Right cardiac atrium (tissue), 5 donors: ENCODE measurements at regions not wholly inside any gene's neighbourhood (a gene's known extent, or its start where the extent isn't known, plus 50 kb on each side); places are given as distances from the start of the nearest gene placed in this dataset.

Experiments
- ATAC-seq, 2 donors: fragments of 200-7000 bp; cut with Tn5 transposase; one replicate each; pipeline versions ENCODE4 v1.8.0 to v1.9.1; 2020; ENCODE audit warnings: moderate library complexity in 2 of 2, mild to moderate bottlenecking in 1 of 2
- DNase-seq, 3 donors: peaks; one replicate each; pipeline ENCODE4 v3.0.0-alpha.2; 2020
- H3K27ac ChIP-seq: one replicate; pipeline ENCODE4 v1.5.1; 2013; ENCODE audit warnings: mild to moderate bottlenecking, low read length, control low read depth, moderate library complexity
- H3K27me3 ChIP-seq: one replicate; pipeline ENCODE4 v1.6.1; 2013; ENCODE audit not compliant: control insufficient read depth, insufficient read depth
- H3K4me1 ChIP-seq: one replicate; pipeline ENCODE4 v1.6.1; 2013; ENCODE audit warnings: low read length; ENCODE audit not compliant: control insufficient read depth, insufficient read depth
- H3K4me3 ChIP-seq: one replicate; pipeline ENCODE4 v1.5.1; 2013; ENCODE audit warnings: low read length, control low read depth
- H3K9me3 ChIP-seq: one replicate; pipeline ENCODE4 v1.6.1; 2013; ENCODE audit warnings: low read length; ENCODE audit not compliant: control insufficient read depth
- WGBS: extraction: QIAGEN DNeasy Blood & Tissue Kit; methylation state at CpG from one replicate; pipeline ENCODE4 v1.1.7; 2013; 5-methylcytosine and 5-hydroxymethylcytosine counted together
- intact Hi-C, 4 donors: fragments of 100-400 bp; cut with DNase I; formaldehyde crosslinking; loops; one replicate each; pipeline versions ENCODE4 v1.11.0 to v1.14.0; 2022 to 2023
- donor health status: healthy with polysubstance abuse.
- donor health status: DM: no; HTN: yes; CAD: no.
- donor health status: DM: no; HTN: no; CAD: no.
- donor health status: DM: no; HTN: yes; CAD: no; lungs with severe emphysema.
- donor health status: DM: yes; HTN: yes; CAD: no.

- no peaks in the 10 kb centered on the region for H3K4me1 ChIP-seq
- H3K27me3 ChIP-seq, result no peaks in the 10 kb centered on the region
- H3K9me3 ChIP-seq, result no peaks in the 10 kb centered on the region
- H3K27ac ChIP-seq, result no peak overlapping the region
- DNase-seq, result peak in 1 of 3 donors; percentile 65
- ATAC-seq, result peak in 1 of 2 donors; percentile 11
- H3K4me3 ChIP-seq, result no peak overlapping the region
- intact Hi-C loops, result no loop called here
- WGBS, result 48% methylated on average over 2 of the region's 2 CpGs
Measured at GRCh38 chr5:133817456-133817855, 151.0 kb downstream of the C5orf15 start.

DNA sequence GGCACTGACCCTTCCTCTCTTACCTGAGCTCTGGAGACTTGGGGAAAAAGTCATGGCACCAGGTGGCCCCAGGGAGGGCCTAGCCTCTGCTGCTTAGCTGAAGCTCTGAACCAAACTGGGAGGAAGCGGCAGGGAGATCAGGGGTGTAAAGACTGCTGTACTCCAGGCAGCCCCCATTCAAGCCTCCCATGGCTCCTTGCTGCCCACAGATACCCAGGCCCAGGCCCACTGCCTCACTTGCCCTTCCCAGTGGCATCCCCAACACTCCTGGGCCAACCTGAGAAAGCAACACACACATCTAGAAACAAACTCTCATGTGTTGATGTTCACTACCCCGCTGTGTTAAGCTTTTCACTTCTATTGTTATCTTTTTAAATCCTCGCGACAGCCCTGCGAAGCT lies 151.6 kb downstream of the C5orf15 start:
- H3K4me1 ChIP-seq, result no peaks in the 10 kb centered on the region
- no peak overlapping the region for H3K4me3 ChIP-seq
- intact Hi-C loops, result no loop called here
- peak overlapping the region; percentile 22 for H3K27ac ChIP-seq
- 96% methylated on average over 5 of the region's 5 CpGs for WGBS
- DNase-seq (no peak), ATAC-seq (no peak)
- H3K27me3 ChIP-seq, result no peaks in the 10 kb centered on the region
- H3K9me3 ChIP-seq, result no peaks in the 10 kb centered on the region

GRCh38 chr5:133814152-133814551 lies 154.3 kb downstream of the C5orf15 start:
- Histone ChIP-seq H3K27ac (no peak overlapping the region), H3K9me3 (no peaks in the 10 kb centered on the region), H3K4me3 (no peak overlapping the region), H3K4me1 (no peaks in the 10 kb centered on the region), H3K27me3 (no peaks in the 10 kb centered on the region)
- intact Hi-C loops, result no loop called here
- 22% methylated on average over 8 of the region's 8 CpGs for WGBS
- ATAC-seq (no peak), DNase-seq (no peak)

- intact Hi-C loops, result no loop called here
- H3K4me1 ChIP-seq, result no peaks in the 10 kb centered on the region
- ATAC-seq (no peak), DNase-seq (no peak)
- H3K27me3 ChIP-seq, result no peaks in the 10 kb centered on the region
- no peak overlapping the region for H3K27ac ChIP-seq
- H3K9me3 ChIP-seq, result no peaks in the 10 kb centered on the region
- no peak overlapping the region for H3K4me3 ChIP-seq
- 88% methylated on average over 3 of the region's 3 CpGs for WGBS
Measured at GRCh38 chr5:133811168-133811567, 157.3 kb downstream of the C5orf15 start.

DNA sequence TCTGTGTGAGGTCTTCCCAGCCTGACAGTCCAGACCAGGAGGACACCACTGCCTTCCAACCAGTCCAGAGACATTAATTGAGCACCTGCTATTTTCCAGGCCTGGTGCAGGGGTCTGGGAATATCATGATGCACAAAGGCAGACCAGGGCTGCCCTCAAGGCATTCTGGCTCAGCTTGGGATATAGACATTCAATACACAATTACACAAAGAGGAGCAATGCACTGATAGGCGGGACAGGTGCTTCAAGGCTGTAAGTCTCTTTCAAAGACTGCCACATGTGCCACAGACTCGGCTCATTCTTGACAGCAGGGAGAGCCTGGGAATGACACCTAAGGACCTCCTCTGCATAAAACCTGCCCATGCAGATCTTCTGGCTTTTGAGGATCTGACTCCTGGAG lies 158.6 kb downstream of the C5orf15 start:
- no peaks in the 10 kb centered on the region for H3K9me3 ChIP-seq
- intact Hi-C loops, result no loop called here
- no peak overlapping the region for H3K27ac ChIP-seq
- no peak for DNase-seq
- no peaks in the 10 kb centered on the region for H3K27me3 ChIP-seq
- no peak overlapping the region for H3K4me3 ChIP-seq
- 93% methylated on average over 2 of the region's 2 CpGs for WGBS
- ATAC-seq, result no peak
- H3K4me1 ChIP-seq, result no peaks in the 10 kb centered on the region

DNA sequence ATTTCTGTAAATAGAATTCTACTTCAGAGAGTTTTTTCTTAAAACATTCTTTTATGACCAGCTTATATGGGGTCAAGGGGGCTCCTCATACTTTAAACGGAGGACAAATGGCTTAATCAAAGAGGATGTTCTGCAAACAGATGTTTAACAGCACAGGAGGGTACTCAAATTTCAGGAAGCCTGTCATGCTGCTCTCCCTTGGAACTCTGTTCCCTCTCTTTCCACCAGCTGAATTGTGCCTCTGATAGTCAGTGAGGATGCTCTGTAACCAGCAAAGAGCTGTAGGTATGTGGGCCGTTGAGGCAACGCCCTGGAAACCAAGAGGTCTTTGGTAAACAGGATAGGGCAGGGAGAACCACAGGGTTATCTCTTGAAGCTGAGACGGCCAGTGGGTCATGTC lies 161.1 kb downstream of the C5orf15 start:
- WGBS, result 33% methylated on average over 4 of the region's 4 CpGs
- Histone ChIP-seq H3K27me3 (no peaks in the 10 kb centered on the region), H3K4me1 (no peaks in the 10 kb centered on the region), H3K27ac (no peak overlapping the region), H3K9me3 (no peaks in the 10 kb centered on the region), H3K4me3 (no peak overlapping the region)
- no peak for ATAC-seq
- DNase-seq, result no peak
- intact Hi-C loops, result no loop called here

DNA sequence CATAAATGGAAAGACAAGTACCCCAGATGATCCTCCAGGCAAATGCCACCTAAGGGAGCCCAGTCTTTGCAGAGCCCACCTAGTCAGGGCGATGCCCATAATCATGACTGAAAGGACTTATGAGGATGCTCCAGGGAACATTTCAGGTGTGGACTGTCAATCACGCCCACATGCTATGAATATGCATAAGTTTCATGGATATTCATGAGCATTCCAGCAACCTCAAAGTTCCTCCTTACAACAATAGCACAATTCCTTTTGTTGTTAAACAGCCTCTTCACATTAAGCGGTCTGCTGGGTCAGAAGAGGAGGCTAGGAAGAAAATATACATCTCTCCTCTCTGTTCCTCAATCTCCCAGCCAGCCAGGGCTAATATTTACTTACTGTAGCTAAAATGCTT lies 161.6 kb downstream of the C5orf15 start:
- intact Hi-C loops, result no loop called here
- Histone ChIP-seq H3K4me3 (no peak overlapping the region), H3K4me1 (no peaks in the 10 kb centered on the region), H3K27me3 (no peaks in the 10 kb centered on the region), H3K27ac (no peak overlapping the region), H3K9me3 (no peaks in the 10 kb centered on the region)
- 74% methylated on average over 3 of the region's 3 CpGs for WGBS
- DNase-seq (no peak), ATAC-seq (no peak)

DNA sequence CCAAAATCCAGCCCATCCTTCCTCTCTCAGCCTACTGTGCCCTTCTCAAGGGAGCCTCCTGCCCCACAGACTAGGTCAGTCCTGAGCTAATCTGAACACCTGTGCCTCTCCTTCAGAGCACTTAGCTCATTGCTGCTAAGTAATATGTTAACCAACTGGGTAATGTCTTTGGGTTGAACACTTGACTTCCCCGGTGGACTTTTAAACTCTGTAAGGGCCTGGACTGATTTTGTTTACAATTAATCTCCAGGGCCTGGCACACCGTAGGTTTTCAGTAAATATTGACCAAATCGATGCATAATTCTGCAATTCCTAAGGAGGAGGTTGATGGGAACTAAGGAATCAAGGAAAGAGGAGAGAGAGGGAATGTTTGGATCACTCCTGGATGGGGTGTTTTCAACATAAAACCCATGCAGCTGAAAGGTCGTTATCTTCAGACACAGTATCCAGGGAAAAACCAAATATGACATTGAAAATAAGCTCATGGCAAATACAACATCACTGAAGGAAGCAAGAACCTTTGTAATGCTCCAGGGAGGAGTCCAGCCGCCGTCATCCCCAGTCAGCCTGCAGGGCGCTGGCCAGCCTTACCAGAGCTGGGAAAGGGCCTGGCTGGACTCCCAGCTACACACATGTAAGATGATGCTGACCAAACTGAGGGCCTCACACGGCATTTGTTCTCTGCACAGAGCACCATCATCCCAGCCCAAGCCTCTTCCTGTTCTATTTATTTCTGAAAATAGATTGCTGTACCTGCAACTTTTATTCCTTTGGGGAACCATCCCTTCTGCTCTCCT lies 166.3 kb downstream of the C5orf15 start:
- Histone ChIP-seq H3K9me3 (no peaks in the 10 kb centered on the region), H3K27ac (no peak overlapping the region), H3K4me3 (no peak overlapping the region), H3K27me3 (no peaks in the 10 kb centered on the region), H3K4me1 (no peaks in the 10 kb centered on the region)
- intact Hi-C loops, result no loop called here
- 49% methylated on average over 8 of the region's 8 CpGs for WGBS
- ATAC-seq (peak; percentile 71 to 77), DNase-seq (peak; percentile 67 to 80 (median 80))

- Histone ChIP-seq H3K4me1 (no peaks in the 10 kb centered on the region), H3K4me3 (no peak overlapping the region), H3K27ac (no peak overlapping the region), H3K9me3 (no peaks in the 10 kb centered on the region), H3K27me3 (no peaks in the 10 kb centered on the region)
- ATAC-seq, result no peak
- intact Hi-C loops, result no loop called here
- 95% methylated on average over 7 of the region's 7 CpGs for WGBS
- no peak for DNase-seq
Measured at GRCh38 chr5:133801431-133801830, 167.0 kb downstream of the C5orf15 start.

DNA sequence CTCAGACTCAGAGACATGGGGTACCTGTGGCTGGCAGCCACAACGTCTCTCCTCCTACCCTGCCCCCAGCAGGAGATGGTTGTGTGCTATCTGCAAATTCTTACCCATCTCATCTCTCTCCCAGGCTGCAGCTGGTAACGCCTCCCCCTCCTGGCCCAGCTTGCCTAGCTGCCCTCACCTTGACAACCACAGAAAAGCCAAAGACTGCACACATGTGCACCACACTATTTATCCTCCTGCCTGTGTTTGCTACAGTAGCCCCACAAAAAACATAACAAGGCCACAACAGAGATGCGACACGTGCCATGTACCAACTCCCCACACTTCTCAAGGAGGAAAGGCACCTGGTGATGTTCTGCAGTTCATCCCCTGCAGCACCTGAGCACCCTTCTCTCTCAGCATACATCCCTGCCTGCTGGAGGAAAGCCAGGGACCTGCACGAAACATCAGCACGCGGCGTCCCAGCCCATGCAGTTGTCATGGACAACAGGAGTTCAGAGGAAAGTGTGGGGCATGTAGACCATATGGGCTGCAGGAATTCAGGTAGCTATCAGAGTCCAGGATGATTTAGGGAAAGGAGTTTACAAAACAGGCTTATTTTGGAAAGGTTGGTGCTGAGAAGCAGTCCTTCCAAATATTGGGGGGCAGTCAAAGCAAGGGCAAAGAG lies 168.7 kb downstream of the C5orf15 start:
- no peak for ATAC-seq
- H3K4me3 ChIP-seq, result no peak overlapping the region
- no peaks in the 10 kb centered on the region for H3K4me1 ChIP-seq
- intact Hi-C loops, result no loop called here
- no peaks in the 10 kb centered on the region for H3K9me3 ChIP-seq
- no peaks in the 10 kb centered on the region for H3K27me3 ChIP-seq
- 79% methylated on average over 8 of the region's 8 CpGs for WGBS
- no peak for DNase-seq
- H3K27ac ChIP-seq, result no peak overlapping the region

DNA sequence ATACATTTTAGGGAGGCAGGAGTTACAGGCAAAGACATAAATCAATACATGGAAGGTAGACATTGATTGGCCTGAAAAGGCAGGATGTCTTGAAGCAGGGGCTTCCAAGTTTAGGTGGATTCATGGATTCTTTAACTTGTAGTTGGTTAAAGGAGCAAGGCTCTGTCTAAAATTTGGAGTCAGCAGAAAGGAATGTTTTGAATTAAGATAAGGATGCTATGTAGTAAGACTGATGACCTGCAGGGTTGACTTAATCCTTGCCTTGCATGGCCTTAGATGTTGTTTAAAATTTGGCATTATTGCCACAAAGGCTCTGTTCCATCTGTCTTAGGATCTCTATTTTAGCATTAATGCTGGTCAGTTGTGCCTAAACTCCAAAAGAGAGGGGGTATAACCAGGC lies 171.3 kb downstream of the C5orf15 start:
- DNase-seq, result no peak
- no peak for ATAC-seq
- Histone ChIP-seq H3K4me1 (no peaks in the 10 kb centered on the region), H3K27ac (no peak overlapping the region), H3K9me3 (no peaks in the 10 kb centered on the region), H3K27me3 (no peaks in the 10 kb centered on the region), H3K4me3 (no peak overlapping the region)
- intact Hi-C loops, result no loop called here
